NCI-H1092 treated with DMSO at 0.1 percent for 48 hours (cell line): ENCODE measurements at regions not wholly inside any gene's neighbourhood (a gene's known extent, or its start where the extent isn't known, plus 50 kb on each side); places are given as distances from the start of the nearest gene placed in this dataset.
"Not testable (repeated sequence)": the region's sequence is repeated elsewhere in the genome, so short reads cannot be mapped to it uniquely, and the experiment has no call there.

Experiments
- DNase-seq: peaks from one replicate; lab custom pipeline; 2025; lab: John Stamatoyannopoulos, UW

DNA sequence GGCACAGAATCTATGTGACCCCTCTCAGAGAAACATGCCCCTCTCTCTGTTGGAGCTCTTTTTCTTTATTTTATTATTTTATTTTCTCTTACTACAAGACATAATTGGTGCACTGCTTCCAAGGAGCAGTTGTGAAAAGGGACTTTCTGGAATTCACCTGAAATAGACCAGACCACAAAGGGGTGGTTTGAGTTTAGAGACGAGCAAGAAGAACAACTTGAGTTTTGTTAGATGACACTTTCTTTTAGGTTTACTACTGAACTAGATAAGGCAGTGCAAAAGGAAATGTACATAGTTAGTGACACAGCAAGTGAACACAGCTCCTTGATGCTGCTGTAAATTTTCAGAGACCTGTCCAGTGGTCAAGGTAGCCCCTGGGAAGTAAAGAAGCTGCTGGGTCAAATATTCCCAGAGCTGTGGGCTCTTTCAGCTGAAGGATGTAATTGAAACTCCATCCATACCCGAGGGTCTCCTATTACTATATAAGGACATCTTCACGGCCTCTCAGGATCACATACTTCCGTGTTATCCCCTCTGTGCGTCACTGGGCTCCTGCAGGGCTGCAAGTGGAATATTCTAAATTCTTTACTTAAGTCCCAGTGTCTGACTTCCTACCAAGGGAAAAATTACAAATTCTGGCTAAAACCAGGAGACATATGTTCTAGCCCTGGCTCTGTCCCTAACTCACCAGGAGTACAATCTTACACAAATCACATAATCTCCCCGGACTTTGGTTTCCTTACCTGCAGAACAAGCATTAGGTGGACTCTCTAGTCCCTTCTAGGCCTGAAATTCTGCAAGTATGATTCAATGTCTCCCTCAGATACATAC lies 69.1 kb upstream of the ADTRP start:
- no peak for DNase-seq

- not testable (repeated sequence) for DNase-seq
Measured at GRCh38 chr6:11847068-11847467, 68.5 kb upstream of the ADTRP start.

- no peak for DNase-seq
Measured at GRCh38 chr6:11845664-11846577, 67.3 kb upstream of the ADTRP start.

DNA sequence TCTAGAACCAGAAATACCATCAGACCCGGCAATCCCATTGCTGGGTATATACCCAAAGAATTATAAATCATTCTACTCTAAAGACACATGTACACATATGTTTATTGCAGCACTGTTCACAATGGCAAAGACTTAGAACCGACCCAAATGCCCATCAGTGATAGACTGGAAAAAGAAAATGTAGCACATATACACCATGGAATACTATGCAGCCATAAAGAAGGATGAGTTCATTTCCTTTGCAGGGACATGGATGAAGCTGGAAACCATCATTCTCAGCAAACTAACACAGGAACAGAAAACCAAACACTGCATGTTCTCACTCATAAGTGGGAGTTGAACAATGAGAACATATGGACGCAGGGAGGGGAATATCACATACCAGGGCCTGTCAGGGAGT lies 64.2 kb upstream of the ADTRP start:
- not testable (repeated sequence) for DNase-seq

DNA sequence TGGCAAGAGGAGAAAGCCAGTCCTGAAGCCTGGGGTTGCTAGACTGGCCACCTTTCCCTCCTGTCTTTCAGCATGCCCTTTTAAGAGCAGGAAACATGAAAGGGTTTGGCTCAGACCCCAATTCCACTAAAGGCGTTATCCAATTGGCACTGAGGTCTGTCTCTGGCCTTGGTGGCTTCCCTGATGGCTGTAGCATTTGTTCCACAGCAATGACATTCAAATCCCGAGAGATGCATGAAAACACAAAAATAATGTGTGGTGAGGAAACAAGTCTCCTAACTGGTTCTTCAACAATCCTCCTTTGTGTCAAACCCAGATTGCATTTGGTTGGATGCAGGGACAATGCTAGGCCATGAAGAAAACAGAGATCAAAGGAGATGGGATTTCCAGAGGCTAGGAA lies 56.5 kb upstream of the ADTRP start:
- no peak for DNase-seq

DNA sequence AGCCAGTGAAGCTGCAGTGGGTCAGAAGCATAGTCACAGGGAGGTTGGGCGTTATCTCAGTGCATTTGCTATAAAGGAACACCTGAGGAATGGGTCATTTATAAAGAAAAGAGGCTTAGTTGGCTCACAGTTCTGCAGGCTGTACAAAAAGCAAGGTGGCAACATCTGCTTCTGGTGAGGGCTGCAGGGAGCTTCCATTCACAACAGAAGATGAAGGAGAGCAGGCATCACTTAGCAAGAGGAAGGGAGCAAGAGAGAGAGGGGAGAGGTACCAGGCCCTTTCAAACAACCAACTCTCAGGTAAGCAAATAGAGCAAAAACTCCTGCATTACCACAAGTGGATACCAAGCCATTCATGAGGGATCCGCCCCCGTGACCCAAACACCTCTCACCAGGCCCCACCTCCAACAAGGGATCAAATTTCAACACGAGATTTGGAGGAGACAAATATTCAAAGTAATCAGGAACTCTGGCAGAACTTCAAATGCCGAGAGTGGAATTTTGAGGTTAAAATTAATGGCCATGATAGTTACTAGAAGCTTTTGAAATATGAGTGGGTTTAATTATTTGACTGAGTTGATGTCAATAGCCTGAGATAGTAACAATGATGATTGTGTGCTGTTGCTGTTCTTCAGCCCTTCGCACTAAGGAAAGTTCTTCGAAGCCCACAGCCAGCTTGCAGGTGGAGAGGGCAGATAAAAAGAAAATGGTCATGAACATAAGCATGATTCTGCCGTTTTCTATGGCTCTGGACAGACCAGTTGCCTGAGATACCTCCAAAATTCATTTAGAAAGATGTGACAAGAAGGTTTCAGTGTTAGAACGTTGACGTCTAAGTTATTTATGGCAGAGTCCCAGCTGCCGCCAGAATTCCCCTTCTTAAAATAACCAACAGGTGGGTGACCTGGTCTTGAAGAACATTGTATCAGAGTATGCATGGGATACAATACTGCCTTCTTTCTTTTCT lies 55.3 kb upstream of the ADTRP start:
- DNase-seq = no peak

DNA sequence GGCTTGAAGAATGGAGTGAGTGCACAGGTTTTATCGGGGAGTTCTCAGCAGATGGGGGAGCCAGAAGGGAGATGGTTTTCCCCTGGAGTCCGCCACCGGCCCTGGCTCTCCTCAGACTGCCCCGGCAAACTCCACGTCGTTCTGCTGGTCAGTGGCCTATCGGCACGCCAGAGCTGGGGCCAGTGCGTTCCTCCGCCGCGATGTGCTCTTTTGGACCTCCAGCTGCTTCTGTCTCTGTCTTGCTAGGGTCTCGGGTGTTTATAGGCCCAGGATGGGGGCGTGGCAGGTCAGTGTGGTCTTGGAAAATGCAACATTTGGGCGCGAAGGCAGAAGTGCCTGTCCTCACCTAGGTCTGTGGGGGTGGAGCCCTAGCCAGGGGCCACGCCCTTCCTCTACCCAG lies 53.0 kb upstream of the ADTRP start:
- no peak for DNase-seq

- DNase-seq = no peak
Measured at GRCh38 chr6:11830520-11830919, 51.9 kb upstream of the ADTRP start.

GRCh38 chr6:11830105-11830504 lies 51.5 kb upstream of the ADTRP start:
- no peak for DNase-seq

- no peak for DNase-seq
Measured at GRCh38 chr6:11828262-11828870, 49.8 kb upstream of the ADTRP start.
